ENCODE measurements at regions not wholly inside any gene's neighbourhood (a gene's known extent, or its start where the extent isn't known, plus 50 kb on each side); places are given as distances from the start of the nearest gene placed in this dataset.

DNA sequence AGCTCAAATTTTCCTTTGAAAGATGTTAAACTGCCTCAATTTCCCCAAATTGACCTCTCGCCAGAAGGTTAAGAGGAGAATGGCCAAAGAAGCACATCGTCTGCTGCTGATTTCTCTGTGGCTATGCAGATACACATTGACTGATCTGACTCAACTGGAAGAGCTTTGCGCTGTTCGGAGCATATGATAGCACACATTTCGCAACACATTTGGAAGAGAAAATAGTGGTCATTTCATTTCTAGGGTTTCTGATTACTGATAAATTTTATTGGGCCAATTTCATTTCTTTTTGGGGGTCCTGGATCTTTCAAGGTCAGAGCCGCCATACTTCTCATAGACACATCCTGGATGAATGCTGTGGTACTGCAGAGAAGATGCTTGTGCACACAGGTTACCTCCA, 138.5 kb downstream of the TMEM200C start:
- TF ChIP-seq, protein P1, sequence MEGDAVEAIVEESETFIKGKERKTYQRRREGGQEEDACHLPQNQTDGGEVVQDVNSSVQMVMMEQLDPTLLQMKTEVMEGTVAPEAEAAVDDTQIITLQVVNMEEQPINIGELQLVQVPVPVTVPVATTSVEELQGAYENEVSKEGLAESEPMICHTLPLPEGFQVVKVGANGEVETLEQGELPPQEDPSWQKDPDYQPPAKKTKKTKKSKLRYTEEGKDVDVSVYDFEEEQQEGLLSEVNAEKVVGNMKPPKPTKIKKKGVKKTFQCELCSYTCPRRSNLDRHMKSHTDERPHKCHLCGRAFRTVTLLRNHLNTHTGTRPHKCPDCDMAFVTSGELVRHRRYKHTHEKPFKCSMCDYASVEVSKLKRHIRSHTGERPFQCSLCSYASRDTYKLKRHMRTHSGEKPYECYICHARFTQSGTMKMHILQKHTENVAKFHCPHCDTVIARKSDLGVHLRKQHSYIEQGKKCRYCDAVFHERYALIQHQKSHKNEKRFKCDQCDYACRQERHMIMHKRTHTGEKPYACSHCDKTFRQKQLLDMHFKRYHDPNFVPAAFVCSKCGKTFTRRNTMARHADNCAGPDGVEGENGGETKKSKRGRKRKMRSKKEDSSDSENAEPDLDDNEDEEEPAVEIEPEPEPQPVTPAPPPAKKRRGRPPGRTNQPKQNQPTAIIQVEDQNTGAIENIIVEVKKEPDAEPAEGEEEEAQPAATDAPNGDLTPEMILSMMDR (IDR thresholded peaks at IDR 0.05 in 2 of 3, conservative IDR thresholded peaks at IDR 0.05 in 1 of 3; ENCODE audit: borderline replicate concordance in 1 of 3, insufficient read depth in 1 of 3, low read depth in 2 of 3, low read length in 2 of 3) = no peak
- no peak for TF ChIP-seq POLR2AphosphoS5 (IDR thresholded peaks at IDR 0.05; ENCODE audit: low read depth, low read length)
- TF ChIP-seq EGR1 (IDR thresholded peaks at IDR 0.05; ENCODE audit: low read depth) = no peak
- TF ChIP-seq RAD21 (IDR thresholded peaks at IDR 0.05; ENCODE audit: low read depth) = no peak
- TF ChIP-seq EZH2 (IDR thresholded peaks at IDR 0.05) = no peak
- no peak for TF ChIP-seq ZFX (IDR thresholded peaks at IDR 0.05)
